IMR-90 (cell line): ENCODE measurements at regions not wholly inside any gene's neighbourhood (a gene's known extent, or its start where the extent isn't known, plus 50 kb on each side); places are given as distances from the start of the nearest gene placed in this dataset.

Experiments
- ATAC-seq: fragments of 200-7000 bp; cut with Tn5 transposase; 2 replicates; pipeline ENCODE4 v1.9.1; 2020; ENCODE audit warnings: low read depth, mild to moderate bottlenecking, moderate library complexity
- BruUV-seq: library from RNA; stranded (reverse); fragments of 400-500 nt; replicated peaks from 2 replicates; lab custom pipeline; 2021; lab: Mats Ljungman, UMichigan
- CTCF ChIA-PET: fragments of 300-600 bp; formaldehyde crosslinking; extraction: SDS; loops from one replicate; lab custom pipeline; 2021; ENCODE audit warnings: antibody characterized with exemption; lab: Yijun Ruan, JAX
- POLR2A ChIA-PET: fragments of 300-600 bp; sonication (Branson Sonifier 250); formaldehyde crosslinking; loops from one replicate; lab custom pipeline; 2022; ENCODE audit warnings: antibody characterized with exemption; ENCODE audit not compliant: unreplicated experiment; lab: Charles Lee
- DNase-seq: peaks from one replicate; pipeline ENCODE4 v3.0.0; 2013
- H2AFZ ChIP-seq: replicated peaks from 2 replicates; pipeline ENCODE3; 2013; ENCODE audit warnings: low read length, mild to moderate bottlenecking; ENCODE audit not compliant: poor library complexity
- H2AK5ac ChIP-seq: 2 replicates; pipeline ENCODE4 v1.6.1; 2013; ENCODE audit warnings: low read depth, low read length, inconsistent platforms
- H2AK9ac ChIP-seq: replicated peaks from 2 replicates; pipeline ENCODE3; 2013; ENCODE audit warnings: mild to moderate bottlenecking, low read depth, low read length, moderate library complexity; ENCODE audit not compliant: poor library complexity
- H2BK120ac ChIP-seq: 2 replicates; pipeline ENCODE4 v1.6.1; 2013; ENCODE audit warnings: low read depth, low read length, inconsistent platforms
- H2BK15ac ChIP-seq: 3 replicates; pipeline ENCODE4 v1.6.1; 2013; ENCODE audit warnings: low read depth, low read length, inconsistent platforms
- H2BK20ac ChIP-seq: 2 replicates; pipeline ENCODE4 v1.6.1; 2013; ENCODE audit warnings: low read depth, mild to moderate bottlenecking, inconsistent platforms, low read length, moderate library complexity
- H2BK5ac ChIP-seq: 2 replicates; pipeline ENCODE4 v1.6.1; 2013; ENCODE audit warnings: mild to moderate bottlenecking, low read depth, low read length, inconsistent platforms; ENCODE audit not compliant: poor library complexity, severe bottlenecking
- H3K14ac ChIP-seq: replicated peaks from 2 replicates; pipeline ENCODE4 v1.6.1; 2013; ENCODE audit warnings: low read depth, low read length, inconsistent platforms
- H3K18ac ChIP-seq: 2 replicates; pipeline ENCODE4 v1.6.1; 2013; ENCODE audit warnings: low read depth, low read length, control low read depth
- H3K23ac ChIP-seq: 2 replicates; pipeline ENCODE4 v1.6.1; 2013; ENCODE audit warnings: low read depth, low read length, inconsistent platforms
- H3K27ac ChIP-seq: 2 replicates; pipeline ENCODE4 v1.5.1; 2013; ENCODE audit warnings: mild to moderate bottlenecking, control low read depth, low read length; ENCODE audit not compliant: insufficient read depth
- H3K27me3 ChIP-seq: 2 replicates; pipeline ENCODE4 v1.6.1; 2013; ENCODE audit warnings: low read length; ENCODE audit not compliant: control insufficient read depth, insufficient read depth
- H3K36me3 ChIP-seq: 2 replicates; pipeline ENCODE4 v1.6.1; 2013; ENCODE audit warnings: low read length, mixed read lengths; ENCODE audit not compliant: control insufficient read depth, insufficient read depth
- H3K4ac ChIP-seq: 2 replicates; pipeline ENCODE4 v1.6.1; 2013; ENCODE audit warnings: low read depth, low read length, inconsistent platforms
- H3K4me1 ChIP-seq: 2 replicates; pipeline ENCODE4 v1.6.1; 2013; ENCODE audit warnings: low read length, mixed read lengths; ENCODE audit not compliant: control insufficient read depth, insufficient read depth
- H3K4me2 ChIP-seq: 2 replicates; pipeline ENCODE4 v1.6.1; 2013; ENCODE audit warnings: low read depth, mild to moderate bottlenecking, control low read depth, low read length, moderate library complexity
- H3K4me3 ChIP-seq: 2 replicates; pipeline ENCODE4 v1.5.1; 2013; ENCODE audit warnings: low read depth, mild to moderate bottlenecking, control low read depth, low read length, moderate library complexity; ENCODE audit not compliant: insufficient read depth
- H3K56ac ChIP-seq: 2 replicates; pipeline ENCODE4 v1.6.1; 2013; ENCODE audit warnings: low read length, inconsistent platforms; ENCODE audit not compliant: insufficient read depth; ENCODE audit errors: extremely low read depth
- H3K79me1 ChIP-seq, 2 experiments: 2 replicates each; pipeline ENCODE4 v1.6.1; 2013; ENCODE audit warnings: low read length in 2 of 2, inconsistent platforms in 1 of 2, low read depth in 1 of 2
- H3K9ac ChIP-seq: 2 replicates; pipeline ENCODE4 v1.6.1; 2013; ENCODE audit warnings: low read depth, low read length, control low read depth
- H3K9me1 ChIP-seq: 2 replicates; pipeline ENCODE4 v1.6.1; 2013; ENCODE audit warnings: low read length, inconsistent platforms; ENCODE audit not compliant: insufficient read depth
- H3K9me3 ChIP-seq: 2 replicates; pipeline ENCODE4 v1.6.1; 2013; ENCODE audit warnings: low read length; ENCODE audit not compliant: control insufficient read depth, insufficient read depth
- H4K20me1 ChIP-seq: 2 replicates; pipeline ENCODE4 v1.6.1; 2013; ENCODE audit warnings: low read length, inconsistent platforms; ENCODE audit not compliant: insufficient read depth
- H4K5ac ChIP-seq: 2 replicates; pipeline ENCODE4 v1.6.1; 2013; ENCODE audit warnings: mild to moderate bottlenecking, low read depth, low read length, control low read depth
- H4K8ac ChIP-seq, 2 experiments: 2 replicates each; pipeline ENCODE4 v1.6.1; 2013; ENCODE audit warnings: low read depth in 2 of 2, low read length in 2 of 2, control low read depth in 1 of 2, inconsistent platforms in 1 of 2
- H4K91ac ChIP-seq: 2 replicates; pipeline ENCODE4 v1.6.1; 2013; ENCODE audit warnings: low read depth, low read length, inconsistent platforms; ENCODE audit not compliant: insufficient read depth
- BHLHE40 ChIP-seq: fragments of 150-350 bp; IDR thresholded peaks from 2 replicates; pipeline ENCODE4 v1.6.1; 2016; ENCODE audit warnings: mild to moderate bottlenecking, low read depth, low read length
- MAZ ChIP-seq: IDR thresholded peaks from 2 replicates; pipeline ENCODE4 v1.6.1; 2012; ENCODE audit warnings: low read depth, mild to moderate bottlenecking, low read length, improper control_type of control experiment, moderate library complexity, borderline replicate concordance
- RAD21 ChIP-seq: IDR thresholded peaks from 2 replicates; pipeline ENCODE4 v1.6.1; 2012; ENCODE audit warnings: low read length, improper control_type of control experiment
- WGBS, 2 experiments: methylation state at CpG; one replicate each; pipeline versions ENCODE4 v1.1.5 to v1.1.7; 2013; ENCODE audit warnings: missing lambda C conversion rate in 2 of 2; ENCODE audit not compliant: insufficient read length in 1 of 2; ENCODE audit errors: extremely low coverage in 2 of 2; 5-methylcytosine and 5-hydroxymethylcytosine counted together
- dilution Hi-C: fragments of 300-500 bp; cut with HindIII; formaldehyde crosslinking; loops from one replicate; pipeline ENCODE4 v1.14.3; 2018; ENCODE audit warnings: low sequenced_read_pairs; ENCODE audit not compliant: unreplicated experiment
- in situ Hi-C: fragments of 300-500 bp; cut with MboI; formaldehyde crosslinking; loops from 3 replicates; pipeline ENCODE4 v1.14.3; 2019; ENCODE audit warnings: low sequenced_read_pairs, inconsistent platforms, mixed read lengths
- intact Hi-C: fragments of 100-400 bp; cut with micrococcal nuclease; formaldehyde crosslinking; loops from 2 replicates; pipeline ENCODE4 v1.10.0; 2022

DNA sequence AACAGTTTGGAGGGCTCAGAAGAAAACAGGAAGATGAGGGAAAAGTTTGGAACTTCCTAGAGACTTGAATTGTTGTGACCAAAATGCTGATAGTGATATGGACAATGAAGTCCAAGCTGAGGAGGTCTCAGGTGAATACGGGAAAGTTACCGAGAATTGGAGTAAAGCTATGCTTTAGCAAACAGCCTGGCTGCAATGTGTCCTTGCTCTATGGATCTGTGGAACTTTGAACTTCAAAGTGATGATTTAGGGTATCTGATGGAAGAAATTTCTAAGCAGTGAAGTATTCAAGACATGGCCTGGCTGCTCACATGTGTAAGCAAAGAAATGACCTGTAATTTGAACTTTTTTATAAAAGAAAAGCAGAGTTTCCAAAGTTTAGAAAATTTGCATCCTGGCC lies 240.2 kb upstream of the KLF14 start:
- H3K27me3 ChIP-seq: no peaks in the 10 kb centered on the region
- no peak overlapping the region for H2BK15ac ChIP-seq
- intact Hi-C loops: no loop called here
- H2BK120ac ChIP-seq: no peak overlapping the region
- CTCF ChIA-PET: no interaction called here
- DNase-seq: no peak
- WGBS, 2 experiments: 100% methylated on average over 2 of the region's 2 CpGs; no CpG with 5 or more reads in 1 of the 2 experiments
- H3K4ac ChIP-seq: no peak overlapping the region
- H4K91ac ChIP-seq: no peak overlapping the region
- no peak overlapping the region for H3K4me3 ChIP-seq
- no peak overlapping the region for H3K27ac ChIP-seq
- no TSS peak for BruUV-seq
- in situ Hi-C loops: no loop called here
- POLR2A ChIA-PET: no interaction called here
- H3K56ac ChIP-seq: no peak overlapping the region
- H4K5ac ChIP-seq: no peak overlapping the region
- no peak overlapping the region for H2BK5ac ChIP-seq
- no peaks in the 10 kb centered on the region for H4K20me1 ChIP-seq
- H2AK5ac ChIP-seq: no peak overlapping the region
- H3K36me3 ChIP-seq: no peaks in the 10 kb centered on the region; the same call in 1 of the 2 replicates
- dilution Hi-C loops: no loop called here
- no peak overlapping the region for H2AK9ac ChIP-seq
- no peak overlapping the region for H4K8ac ChIP-seq
- H3K14ac ChIP-seq: no peak overlapping the region
- H3K4me1 ChIP-seq: peaks cover 7% of the 10 kb centered on the region
- H2AFZ ChIP-seq: no peak overlapping the region
- no peak overlapping the region for H3K23ac ChIP-seq
- no peak overlapping the region for H3K18ac ChIP-seq
- TF ChIP-seq RAD21: no peak
- TF ChIP-seq MAZ: no peak
- no peak for TF ChIP-seq BHLHE40
- peaks cover 6 to 32% of the 10 kb centered on the region in 2 experiments; a peak in 2 of 4 replicates for H3K79me1 ChIP-seq
- no peak overlapping the region for H3K4me2 ChIP-seq
- no peak overlapping the region for H3K9ac ChIP-seq
- ATAC-seq: no peak
- H3K9me3 ChIP-seq: peaks cover 2% of the 10 kb centered on the region; the same call in 1 of the 2 replicates
- no peaks in the 10 kb centered on the region; the same call in 1 of the 2 replicates for H3K9me1 ChIP-seq
- no peak overlapping the region for H2BK20ac ChIP-seq
